ENCODE measurements at regions not wholly inside any gene's neighbourhood (a gene's known extent, or its start where the extent isn't known, plus 50 kb on each side); places are given as distances from the start of the nearest gene placed in this dataset.
"Not testable (repeated sequence)": the region's sequence is repeated elsewhere in the genome, so short reads cannot be mapped to it uniquely, and the experiment has no call there.

DNA sequence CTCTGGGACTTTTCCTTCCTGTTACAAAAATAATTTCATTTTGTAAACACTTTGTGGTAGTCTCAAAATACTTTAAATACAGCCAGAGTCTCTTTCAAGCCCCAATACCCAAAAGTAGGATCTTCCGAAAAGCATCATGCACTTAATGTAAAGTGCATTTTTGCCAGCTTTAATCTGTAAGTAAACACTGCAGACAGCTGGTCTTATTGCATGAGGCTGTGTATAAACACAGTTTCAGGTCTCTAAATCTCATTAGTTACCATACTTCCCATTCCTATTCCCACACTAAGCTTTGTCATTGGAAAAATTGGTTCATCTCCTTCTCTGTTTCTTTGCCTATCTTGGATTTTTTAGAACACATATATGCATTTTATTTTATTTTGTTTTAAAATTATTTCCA, 87.6 kb upstream of the GNAI1 start:
- H3K4me3 ChIP-seq (ENCODE audit: low read length) = no peak overlapping the region
- no peaks in the 10 kb centered on the region for H3K9me3 ChIP-seq (ENCODE audit: control insufficient read depth, insufficient read depth, low read length)
- DNase-seq (ENCODE audit: low read depth, low spot score) = no peak
- no CpG with 5 or more reads among the region's 1 CpG for WGBS (ENCODE audit: insufficient coverage, insufficient read length)
- H3K4me1 ChIP-seq (ENCODE audit: control insufficient read depth, insufficient read depth, low read length) = no peaks in the 10 kb centered on the region
- no peaks in the 10 kb centered on the region for H3K27me3 ChIP-seq (ENCODE audit: control insufficient read depth, insufficient read depth, low read length)
- H3K36me3 ChIP-seq (ENCODE audit: control insufficient read depth, insufficient read depth, low read length) = no peaks in the 10 kb centered on the region
- no peak overlapping the region for H3K27ac ChIP-seq (ENCODE audit: low read length)

DNA sequence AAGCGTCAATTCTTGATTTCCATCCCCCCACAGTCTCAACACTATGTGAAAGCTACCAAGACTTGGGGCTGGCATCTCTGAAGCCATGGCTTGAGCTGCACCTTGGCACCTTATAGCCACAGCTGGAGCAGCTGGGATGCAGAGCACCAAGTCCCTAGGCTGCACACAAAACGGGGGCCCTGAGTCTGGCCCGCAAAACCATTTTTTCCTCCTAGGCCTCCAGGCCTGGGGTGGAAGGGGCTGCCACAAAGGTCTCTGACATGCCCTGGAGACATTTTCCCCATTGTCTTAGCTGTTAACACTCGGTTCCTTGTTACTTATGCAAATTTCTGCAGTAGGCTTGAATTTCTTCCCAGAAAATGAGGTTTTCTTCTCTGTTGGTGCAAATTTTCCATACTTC, 89.8 kb upstream of the GNAI1 start:
- no peak overlapping the region for H3K4me3 ChIP-seq (ENCODE audit: low read length)
- H3K9me3 ChIP-seq (ENCODE audit: control insufficient read depth, insufficient read depth, low read length) = no peaks in the 10 kb centered on the region
- H3K4me1 ChIP-seq (ENCODE audit: control insufficient read depth, insufficient read depth, low read length) = no peaks in the 10 kb centered on the region
- H3K36me3 ChIP-seq (ENCODE audit: control insufficient read depth, insufficient read depth, low read length) = no peaks in the 10 kb centered on the region
- no peaks in the 10 kb centered on the region for H3K27me3 ChIP-seq (ENCODE audit: control insufficient read depth, insufficient read depth, low read length)
- H3K27ac ChIP-seq (ENCODE audit: low read length) = no peak overlapping the region
- WGBS (ENCODE audit: insufficient coverage, insufficient read length) = no CpG with 5 or more reads among the region's 4 CpGs
- DNase-seq (ENCODE audit: low read depth, low spot score) = no peak

DNA sequence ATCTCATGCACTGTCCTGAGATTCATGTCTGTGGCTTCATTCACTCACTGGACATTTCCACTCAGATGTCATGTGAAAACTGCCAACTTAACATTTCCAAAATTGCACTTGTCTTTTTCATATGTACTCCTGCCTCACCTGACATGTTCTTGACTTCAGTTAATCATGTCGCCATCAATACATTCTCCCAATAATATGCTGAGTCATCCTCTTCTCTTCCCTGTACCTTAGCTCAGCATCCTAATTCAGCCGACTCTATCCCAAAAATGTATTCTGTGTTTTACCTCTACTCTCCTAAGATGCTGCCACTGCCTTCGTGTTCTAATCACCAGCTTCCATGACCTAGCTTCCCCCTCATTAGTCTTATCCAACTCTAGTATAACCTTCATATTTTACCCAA, 93.9 kb upstream of the GNAI1 start:
- Histone ChIP-seq H3K9me3 (ENCODE audit: control insufficient read depth, insufficient read depth, low read length) (no peaks in the 10 kb centered on the region), H3K27me3 (ENCODE audit: control insufficient read depth, insufficient read depth, low read length) (no peaks in the 10 kb centered on the region), H3K4me1 (ENCODE audit: control insufficient read depth, insufficient read depth, low read length) (no peaks in the 10 kb centered on the region), H3K27ac (ENCODE audit: low read length) (no peak overlapping the region), H3K36me3 (ENCODE audit: control insufficient read depth, insufficient read depth, low read length) (no peaks in the 10 kb centered on the region), H3K4me3 (ENCODE audit: low read length) (no peak overlapping the region)
- no CpG with 5 or more reads among the region's 3 CpGs for WGBS (ENCODE audit: insufficient coverage, insufficient read length)
- no peak for DNase-seq (ENCODE audit: low read depth, low spot score)

- Histone ChIP-seq H3K4me1 (ENCODE audit: control insufficient read depth, insufficient read depth, low read length) (no peaks in the 10 kb centered on the region), H3K27ac (ENCODE audit: low read length) (no peak overlapping the region), H3K27me3 (ENCODE audit: control insufficient read depth, insufficient read depth, low read length) (no peaks in the 10 kb centered on the region), H3K9me3 (ENCODE audit: control insufficient read depth, insufficient read depth, low read length) (no peaks in the 10 kb centered on the region), H3K36me3 (ENCODE audit: control insufficient read depth, insufficient read depth, low read length) (no peaks in the 10 kb centered on the region), H3K4me3 (ENCODE audit: low read length) (no peak overlapping the region)
- no peak for DNase-seq (ENCODE audit: low read depth, low spot score)
- no CpG with 5 or more reads among the region's 2 CpGs for WGBS (ENCODE audit: insufficient coverage, insufficient read length)
These were observed 94.3 kb upstream of the GNAI1 start for GRCh38 chr7:80040335-80040734.

- no peaks in the 10 kb centered on the region for H3K9me3 ChIP-seq (ENCODE audit: control insufficient read depth, insufficient read depth, low read length)
- no peak for DNase-seq (ENCODE audit: low read depth, low spot score)
- no peaks in the 10 kb centered on the region for H3K4me1 ChIP-seq (ENCODE audit: control insufficient read depth, insufficient read depth, low read length)
- no peak overlapping the region for H3K27ac ChIP-seq (ENCODE audit: low read length)
- no peaks in the 10 kb centered on the region for H3K27me3 ChIP-seq (ENCODE audit: control insufficient read depth, insufficient read depth, low read length)
- no CpG with 5 or more reads among the region's 5 CpGs for WGBS (ENCODE audit: insufficient coverage, insufficient read length)
- no peak overlapping the region for H3K4me3 ChIP-seq (ENCODE audit: low read length)
- no peaks in the 10 kb centered on the region for H3K36me3 ChIP-seq (ENCODE audit: control insufficient read depth, insufficient read depth, low read length)
These were observed 95.3 kb upstream of the GNAI1 start for GRCh38 chr7:80039251-80039884.

- Histone ChIP-seq H3K27ac (ENCODE audit: low read length) (no peak overlapping the region), H3K36me3 (ENCODE audit: control insufficient read depth, insufficient read depth, low read length) (no peaks in the 10 kb centered on the region), H3K9me3 (ENCODE audit: control insufficient read depth, insufficient read depth, low read length) (no peaks in the 10 kb centered on the region), H3K4me3 (ENCODE audit: low read length) (no peak overlapping the region), H3K27me3 (ENCODE audit: control insufficient read depth, insufficient read depth, low read length) (no peaks in the 10 kb centered on the region), H3K4me1 (ENCODE audit: control insufficient read depth, insufficient read depth, low read length) (no peaks in the 10 kb centered on the region)
- no peak for DNase-seq (ENCODE audit: low read depth, low spot score)
- no CpG with 5 or more reads among the region's 2 CpGs for WGBS (ENCODE audit: insufficient coverage, insufficient read length)
These were observed 96.9 kb upstream of the GNAI1 start for GRCh38 chr7:80037689-80038088.

- no peak overlapping the region for H3K27ac ChIP-seq (ENCODE audit: low read length)
- no peak overlapping the region for H3K4me3 ChIP-seq (ENCODE audit: low read length)
- H3K4me1 ChIP-seq (ENCODE audit: control insufficient read depth, insufficient read depth, low read length) = no peaks in the 10 kb centered on the region
- no peak for DNase-seq (ENCODE audit: low read depth, low spot score)
- no peaks in the 10 kb centered on the region for H3K9me3 ChIP-seq (ENCODE audit: control insufficient read depth, insufficient read depth, low read length)
- WGBS (ENCODE audit: insufficient coverage, insufficient read length) = no CpG with 5 or more reads among the region's 2 CpGs
- no peaks in the 10 kb centered on the region for H3K27me3 ChIP-seq (ENCODE audit: control insufficient read depth, insufficient read depth, low read length)
- H3K36me3 ChIP-seq (ENCODE audit: control insufficient read depth, insufficient read depth, low read length) = no peaks in the 10 kb centered on the region
These were observed 98.5 kb upstream of the GNAI1 start for GRCh38 chr7:80036107-80036506.

DNA sequence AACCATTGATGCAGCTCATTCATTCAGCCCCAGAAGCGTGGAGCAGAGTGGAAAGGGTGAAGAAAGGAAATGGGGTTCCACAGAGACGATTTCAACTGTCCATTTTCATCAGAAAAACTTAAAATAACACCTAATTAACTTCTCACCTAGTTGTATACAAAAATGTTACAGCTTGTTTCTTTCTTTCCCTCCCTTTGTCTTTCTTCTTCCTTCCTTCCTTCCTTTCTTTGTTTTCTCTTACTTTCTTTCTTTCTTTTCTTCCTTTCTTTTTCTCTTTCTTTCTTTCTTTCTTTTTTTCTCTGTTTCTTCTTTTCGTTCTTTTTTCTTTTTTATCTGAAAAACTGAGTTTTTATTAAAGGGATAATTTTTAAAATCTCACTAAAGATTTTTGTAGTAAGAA, 105.9 kb upstream of the GNAI1 start:
- Histone ChIP-seq H3K27ac (ENCODE audit: low read length) (no peak overlapping the region), H3K4me1 (ENCODE audit: control insufficient read depth, insufficient read depth, low read length) (no peaks in the 10 kb centered on the region), H3K27me3 (ENCODE audit: control insufficient read depth, insufficient read depth, low read length) (no peaks in the 10 kb centered on the region), H3K36me3 (ENCODE audit: control insufficient read depth, insufficient read depth, low read length) (no peaks in the 10 kb centered on the region), H3K4me3 (ENCODE audit: low read length) (no peak overlapping the region), H3K9me3 (ENCODE audit: control insufficient read depth, insufficient read depth, low read length) (no peaks in the 10 kb centered on the region)
- no CpG with 5 or more reads among the region's 3 CpGs for WGBS (ENCODE audit: insufficient coverage, insufficient read length)
- DNase-seq (ENCODE audit: low read depth, low spot score) = no peak

- Histone ChIP-seq H3K36me3 (ENCODE audit: control insufficient read depth, insufficient read depth, low read length) (no peaks in the 10 kb centered on the region), H3K9me3 (ENCODE audit: control insufficient read depth, insufficient read depth, low read length) (no peaks in the 10 kb centered on the region), H3K27me3 (ENCODE audit: control insufficient read depth, insufficient read depth, low read length) (no peaks in the 10 kb centered on the region), H3K27ac (ENCODE audit: low read length) (no peak overlapping the region), H3K4me1 (ENCODE audit: control insufficient read depth, insufficient read depth, low read length) (no peaks in the 10 kb centered on the region), H3K4me3 (ENCODE audit: low read length) (no peak overlapping the region)
- WGBS (ENCODE audit: insufficient coverage, insufficient read length) = no CpG with 5 or more reads among the region's 4 CpGs
- no peak for DNase-seq (ENCODE audit: low read depth, low spot score)
These were observed 106.9 kb upstream of the GNAI1 start for GRCh38 chr7:80027611-80028173.

DNA sequence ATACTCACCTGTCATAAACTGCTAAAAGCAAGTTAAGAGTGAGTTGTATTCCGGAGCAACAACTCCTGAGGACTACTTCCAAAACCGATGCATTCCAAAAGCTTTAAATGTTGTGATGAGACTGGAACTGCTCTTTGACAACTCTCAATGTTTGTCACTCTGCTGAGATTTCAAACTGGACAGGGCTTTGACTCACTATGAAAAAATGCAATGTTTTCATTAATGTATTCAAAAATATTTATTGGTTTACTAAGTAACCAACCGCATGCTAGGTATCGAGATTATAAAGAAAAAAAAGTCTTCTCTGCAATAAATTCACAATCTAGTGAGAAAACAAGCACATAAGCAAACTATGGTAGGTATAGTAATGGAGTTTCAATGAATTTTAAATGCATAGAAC, 107.9 kb upstream of the GNAI1 start:
- no peaks in the 10 kb centered on the region for H3K36me3 ChIP-seq (ENCODE audit: control insufficient read depth, insufficient read depth, low read length)
- no peak overlapping the region for H3K4me3 ChIP-seq (ENCODE audit: low read length)
- H3K9me3 ChIP-seq (ENCODE audit: control insufficient read depth, insufficient read depth, low read length) = no peaks in the 10 kb centered on the region
- H3K27ac ChIP-seq (ENCODE audit: low read length) = no peak overlapping the region
- H3K27me3 ChIP-seq (ENCODE audit: control insufficient read depth, insufficient read depth, low read length) = no peaks in the 10 kb centered on the region
- no peaks in the 10 kb centered on the region for H3K4me1 ChIP-seq (ENCODE audit: control insufficient read depth, insufficient read depth, low read length)
- no peak for DNase-seq (ENCODE audit: low read depth, low spot score)
- WGBS (ENCODE audit: insufficient coverage, insufficient read length) = no CpG with 5 or more reads among the region's 4 CpGs

DNA sequence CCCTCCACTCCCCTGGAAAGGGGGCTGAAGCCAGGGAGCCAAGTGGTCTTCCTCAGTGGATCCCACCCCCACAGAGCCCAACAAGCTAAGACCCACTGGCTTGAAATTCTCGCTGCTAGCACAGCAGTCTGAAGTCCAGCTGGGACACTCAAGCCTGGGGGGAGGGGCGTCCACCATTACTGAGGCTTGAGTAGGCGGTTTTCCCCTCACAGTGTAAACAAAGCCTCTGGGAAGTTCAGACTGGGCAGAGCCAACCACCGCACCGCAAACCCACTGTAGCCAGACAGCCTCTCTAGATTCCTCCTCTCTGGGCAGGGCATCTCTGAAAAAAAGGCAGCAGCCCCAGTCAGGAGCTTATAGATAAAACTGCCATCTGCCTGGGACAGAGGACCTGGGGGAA, 114.4 kb upstream of the GNAI1 start:
- no CpG with 5 or more reads among the region's 5 CpGs for WGBS (ENCODE audit: insufficient coverage, insufficient read length)

More for the DNA sequence above, 114.4 kb upstream of the GNAI1 start:
- H3K27ac ChIP-seq (ENCODE audit: low read length); H3K4me1 ChIP-seq (ENCODE audit: control insufficient read depth, insufficient read depth, low read length); DNase-seq (ENCODE audit: low read depth, low spot score); H3K9me3 ChIP-seq (ENCODE audit: control insufficient read depth, insufficient read depth, low read length); H3K4me3 ChIP-seq (ENCODE audit: low read length); H3K27me3 ChIP-seq (ENCODE audit: control insufficient read depth, insufficient read depth, low read length); H3K36me3 ChIP-seq (ENCODE audit: control insufficient read depth, insufficient read depth, low read length): not testable (repeated sequence)

Measured in iPS DF 6.9 (cell line).